ENCODE measurements at regions not wholly inside any gene's neighbourhood (a gene's known extent, or its start where the extent isn't known, plus 50 kb on each side); places are given as distances from the start of the nearest gene placed in this dataset.

DNA sequence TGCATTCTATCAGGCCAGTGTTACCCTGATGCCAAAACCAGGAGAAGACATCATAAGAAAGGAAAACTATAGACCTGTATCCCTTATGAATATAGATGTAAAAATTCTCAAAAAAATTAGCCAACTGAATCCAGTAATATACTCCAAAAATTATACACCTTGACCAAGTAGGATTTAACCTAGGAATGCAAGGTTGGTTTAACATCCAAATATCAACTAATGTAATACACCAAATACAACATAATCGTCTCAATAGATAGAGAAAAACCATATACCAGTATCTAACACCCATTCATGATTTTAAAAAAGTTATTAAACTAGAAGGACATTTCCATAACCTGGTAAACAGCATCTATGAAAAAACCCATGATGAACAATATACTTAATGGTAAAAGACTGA, 56.5 kb upstream of the SELENOK start:
- no peak for TF ChIP-seq CTCF (IDR thresholded peaks at IDR 0.05)
- TF ChIP-seq POLR2A (IDR thresholded peaks at IDR 0.05): no peak
- TF ChIP-seq POLR2AphosphoS5 (IDR thresholded peaks at IDR 0.05): no peak
